ENCODE measurements at regions not wholly inside any gene's neighbourhood (a gene's known extent, or its start where the extent isn't known, plus 50 kb on each side); places are given as distances from the start of the nearest gene placed in this dataset.
"Not testable (repeated sequence)": the region's sequence is repeated elsewhere in the genome, so short reads cannot be mapped to it uniquely, and the experiment has no call there.

- not testable (repeated sequence) for DNase-seq (ENCODE audit: low spot score)
Measured at GRCh38 chr1:206256935-206257334, 53.6 kb downstream of the SRGAP2 start.

- DNase-seq (ENCODE audit: low spot score) = not testable (repeated sequence)
Measured at GRCh38 chr1:206261473-206261872, 58.1 kb downstream of the SRGAP2 start.

DNA sequence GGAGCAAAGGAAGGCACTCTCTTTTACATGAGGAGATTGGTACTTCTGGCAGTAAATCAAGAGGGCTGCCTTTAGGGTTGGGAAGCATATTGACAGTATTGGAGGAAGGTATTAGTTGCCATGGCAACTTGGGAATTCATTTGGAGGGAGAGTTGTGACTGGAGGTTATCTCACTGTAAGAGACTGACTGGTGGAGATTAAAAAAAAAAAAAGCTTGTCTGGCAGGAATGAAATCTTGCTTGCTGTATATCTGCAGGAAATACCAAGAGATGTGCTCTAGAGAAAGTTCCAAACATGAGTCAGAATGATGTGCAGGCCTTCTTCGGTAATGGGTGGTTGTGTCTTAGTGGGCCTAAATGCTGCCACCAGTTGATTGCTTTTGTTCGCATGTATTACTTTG, 59.1 kb downstream of the SRGAP2 start:
- DNase-seq (ENCODE audit: low spot score) = not testable (repeated sequence)

DNA sequence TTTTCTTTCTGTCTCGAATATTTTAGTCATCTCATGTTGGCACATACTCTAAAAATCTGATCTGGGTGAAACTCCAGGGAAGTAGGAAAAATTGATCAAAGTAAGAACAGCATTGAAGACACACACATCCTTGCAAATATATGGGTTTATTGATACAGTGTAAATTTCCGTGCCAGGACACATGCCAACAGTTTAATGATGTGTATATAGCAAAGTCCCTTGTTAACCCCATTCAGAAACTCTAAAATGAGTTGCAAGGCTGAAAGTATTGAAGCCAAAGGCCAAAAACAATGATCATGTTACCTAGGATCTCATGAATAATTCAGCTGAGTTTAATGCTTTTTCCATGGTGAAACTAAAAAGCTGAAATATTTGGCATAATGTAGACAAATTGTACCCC, 61.6 kb downstream of the SRGAP2 start:
- DNase-seq (ENCODE audit: low spot score) = not testable (repeated sequence)

DNA sequence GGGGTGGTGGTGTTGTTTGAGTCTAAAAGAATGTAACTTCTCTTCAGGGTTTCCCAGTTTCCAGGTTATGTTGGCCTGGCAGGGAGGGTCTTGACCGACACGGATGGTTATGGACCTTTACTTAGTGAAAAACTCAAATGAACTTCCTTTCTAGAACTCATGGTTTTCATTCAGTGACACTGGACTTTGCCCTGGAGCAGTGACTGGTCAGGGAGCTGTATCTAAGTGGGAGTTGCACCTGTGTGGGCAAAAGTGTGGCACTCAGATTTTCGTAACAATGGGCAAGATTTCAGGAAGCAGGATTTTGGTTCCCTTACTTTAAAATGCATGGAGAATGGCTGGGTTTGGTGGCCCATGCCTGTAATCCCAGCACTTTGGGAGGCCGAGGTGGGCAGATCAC, 67.8 kb downstream of the SRGAP2 start:
- not testable (repeated sequence) for DNase-seq (ENCODE audit: low spot score)

GRCh38 chr1:206273104-206273503, 69.8 kb downstream of the SRGAP2 start:
- not testable (repeated sequence) for DNase-seq (ENCODE audit: low spot score)

- DNase-seq (ENCODE audit: low spot score) = not testable (repeated sequence)
Measured at GRCh38 chr1:206276143-206276542, 72.8 kb downstream of the SRGAP2 start.

DNA sequence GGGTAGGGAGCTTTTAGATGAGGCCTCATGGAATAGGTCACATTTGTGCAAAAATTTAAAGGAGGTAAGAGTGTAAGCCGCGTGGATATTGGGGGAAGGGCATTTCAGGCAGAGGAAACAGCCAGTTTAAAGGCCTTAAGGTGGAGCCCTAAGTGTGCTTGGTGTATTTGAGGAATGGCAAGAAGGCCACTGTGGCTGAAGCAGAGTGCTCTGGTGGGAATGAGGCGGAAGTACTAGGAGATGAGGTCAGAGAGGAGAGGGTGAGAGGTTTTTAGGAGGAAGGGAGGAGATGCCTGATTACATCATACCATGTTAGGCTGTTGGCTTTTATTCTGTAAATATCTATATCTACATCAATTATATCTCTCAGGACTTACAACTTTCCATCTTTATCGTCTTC, 75.3 kb downstream of the SRGAP2 start:
- not testable (repeated sequence) for DNase-seq (ENCODE audit: low spot score)

GRCh38 chr1:206280683-206281082, 77.3 kb downstream of the SRGAP2 start:
- not testable (repeated sequence) for DNase-seq (ENCODE audit: low spot score)

DNA sequence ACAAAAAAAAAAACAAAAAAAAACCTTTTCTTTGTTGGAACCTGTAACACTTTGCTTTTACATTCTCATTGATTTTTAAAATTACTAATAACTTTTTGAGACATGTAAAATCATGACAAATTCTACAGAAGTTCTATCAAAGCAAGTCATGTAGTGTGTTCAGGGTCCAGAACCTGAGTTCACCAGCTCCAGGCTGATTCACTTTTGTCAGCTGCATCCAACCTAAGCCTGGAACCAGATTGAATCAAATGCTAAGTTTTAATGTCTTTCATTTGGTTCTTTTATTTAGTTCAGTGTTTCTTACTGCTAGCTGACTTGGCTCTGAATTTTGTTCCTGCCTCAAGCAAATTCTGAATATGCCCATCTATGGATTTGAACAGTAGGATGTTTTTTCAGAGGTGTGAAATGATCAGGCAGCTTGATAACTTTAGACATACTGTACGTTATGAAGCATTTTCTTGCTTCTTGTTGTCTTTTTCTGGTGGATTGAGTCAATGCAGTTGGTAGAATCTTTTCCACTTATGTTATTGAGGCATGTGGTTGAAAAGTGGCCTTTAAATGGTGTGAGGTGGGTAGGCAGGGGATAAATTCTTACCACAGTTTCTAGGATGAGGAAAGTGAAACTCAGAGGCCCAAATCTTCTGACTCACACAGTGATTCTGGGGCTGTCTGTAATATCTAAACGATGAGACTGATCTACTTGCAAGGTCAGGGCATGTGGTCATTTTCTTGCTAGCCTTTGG, 78.7 kb downstream of the SRGAP2 start:
- DNase-seq (ENCODE audit: low spot score) = not testable (repeated sequence)

- not testable (repeated sequence) for DNase-seq (ENCODE audit: low spot score)
Measured at GRCh38 chr1:206285024-206285960, 82.0 kb downstream of the SRGAP2 start.

DNA sequence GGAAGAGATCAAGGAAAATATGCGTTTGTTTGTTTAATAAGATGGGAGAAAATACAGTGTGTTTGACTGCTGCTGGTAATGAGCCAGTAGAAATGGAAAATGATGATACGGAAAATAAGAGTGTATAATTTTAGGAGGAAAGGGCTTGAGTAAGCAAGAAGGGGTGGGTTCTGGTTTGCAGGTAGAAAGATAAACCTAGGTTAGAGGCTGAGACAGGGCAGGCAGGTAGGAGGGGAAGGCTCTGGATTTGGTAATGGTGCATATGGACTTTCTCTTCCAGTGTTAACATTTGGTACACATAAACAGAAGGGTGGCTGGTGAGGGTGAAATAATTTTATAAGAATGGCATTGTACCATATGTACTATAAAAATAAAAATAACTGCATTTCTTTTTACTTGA, 84.4 kb downstream of the SRGAP2 start:
- DNase-seq (ENCODE audit: low spot score) = not testable (repeated sequence)

DNA sequence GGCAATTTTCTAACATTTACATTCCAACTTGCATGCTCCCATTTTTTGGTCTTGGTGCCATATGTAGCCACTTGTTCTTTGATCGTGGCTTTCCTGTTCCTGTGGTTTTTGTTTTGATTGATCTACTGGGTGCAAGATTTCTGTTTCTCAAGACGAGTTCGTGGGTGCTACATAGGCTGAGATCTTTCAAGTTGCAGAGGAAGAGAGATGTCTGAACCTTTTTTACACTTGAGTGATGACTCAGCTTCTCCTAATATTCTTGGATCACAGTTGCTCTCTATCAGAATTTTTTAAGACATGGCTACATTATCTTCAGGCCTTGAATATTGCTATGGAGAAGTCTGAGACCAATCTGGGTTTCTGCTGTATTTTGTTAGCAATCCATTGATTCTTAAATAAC, 85.1 kb downstream of the SRGAP2 start:
- not testable (repeated sequence) for DNase-seq (ENCODE audit: low spot score)

GRCh38 chr1:206297145-206298031, 94.0 kb downstream of the SRGAP2 start:
- DNase-seq (ENCODE audit: low spot score) = not testable (repeated sequence)

DNA sequence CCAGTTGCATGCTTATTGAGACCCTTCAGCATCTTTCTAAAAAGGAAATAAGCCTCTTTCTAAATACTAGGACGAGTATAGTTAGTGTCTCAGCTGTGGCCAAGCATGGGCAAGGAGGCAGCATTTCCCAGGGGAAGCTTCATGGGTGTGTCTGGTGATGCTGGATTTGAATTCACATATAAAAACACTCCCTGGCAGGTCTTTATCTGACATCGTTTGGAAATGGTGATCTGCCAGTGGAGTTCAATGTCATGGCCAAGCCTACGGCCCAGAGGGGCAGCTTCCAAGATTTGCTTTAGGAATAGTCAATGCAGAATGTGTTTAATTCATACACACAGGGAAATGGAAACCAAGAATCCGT, 94.7 kb downstream of the SRGAP2 start:
- DNase-seq (ENCODE audit: low spot score) = not testable (repeated sequence)

DNA sequence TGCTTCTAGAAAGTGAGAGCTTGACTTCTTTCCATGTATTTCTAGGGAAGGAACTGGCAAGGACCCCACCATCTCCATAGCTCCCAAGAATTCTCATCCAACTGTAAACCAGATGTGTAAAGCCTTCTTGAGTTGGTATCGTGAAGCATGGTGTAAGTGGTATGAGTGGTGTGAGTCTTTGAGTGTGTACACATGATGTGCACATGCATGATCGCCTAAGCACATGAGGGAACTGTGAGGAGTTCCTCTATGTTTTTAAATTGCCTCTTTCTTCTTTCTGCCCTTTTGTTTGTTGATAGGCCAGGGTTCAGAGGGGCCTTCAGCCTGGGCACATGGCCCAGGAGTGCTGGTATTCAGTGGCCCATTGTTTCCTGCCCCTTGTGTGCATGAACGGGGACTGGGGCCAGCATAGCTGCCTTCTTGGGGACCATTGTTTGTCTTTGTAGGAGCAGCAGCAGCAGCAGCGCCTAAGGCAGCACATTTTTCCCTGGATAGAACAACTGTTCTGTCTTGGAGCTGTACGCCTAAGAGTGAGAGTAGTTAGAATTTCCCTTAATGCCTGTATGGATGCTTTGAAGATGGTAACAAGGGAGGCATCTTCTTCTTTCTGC, 95.9 kb downstream of the SRGAP2 start:
- not testable (repeated sequence) for DNase-seq (ENCODE audit: low spot score)

DNA sequence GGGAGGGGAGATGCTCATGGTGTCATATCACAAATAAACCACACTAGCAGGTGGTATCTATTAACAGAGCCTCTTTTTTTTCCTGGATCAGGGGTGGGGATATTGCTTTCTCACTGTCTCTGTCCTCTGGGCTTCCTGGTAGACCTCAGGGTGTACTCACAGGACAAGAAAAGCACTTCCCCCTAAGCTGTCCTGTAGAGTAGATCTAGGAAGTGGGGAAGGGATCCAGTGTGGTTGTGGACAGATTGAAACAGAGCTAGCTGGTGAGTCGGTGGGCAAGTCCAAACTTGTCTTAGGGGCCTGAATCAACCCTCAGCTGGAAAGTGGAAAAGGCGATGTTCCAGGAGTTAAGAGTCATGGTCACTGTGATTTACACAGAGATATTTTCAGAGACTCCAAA, 96.6 kb downstream of the SRGAP2 start:
- not testable (repeated sequence) for DNase-seq (ENCODE audit: low spot score)

DNA sequence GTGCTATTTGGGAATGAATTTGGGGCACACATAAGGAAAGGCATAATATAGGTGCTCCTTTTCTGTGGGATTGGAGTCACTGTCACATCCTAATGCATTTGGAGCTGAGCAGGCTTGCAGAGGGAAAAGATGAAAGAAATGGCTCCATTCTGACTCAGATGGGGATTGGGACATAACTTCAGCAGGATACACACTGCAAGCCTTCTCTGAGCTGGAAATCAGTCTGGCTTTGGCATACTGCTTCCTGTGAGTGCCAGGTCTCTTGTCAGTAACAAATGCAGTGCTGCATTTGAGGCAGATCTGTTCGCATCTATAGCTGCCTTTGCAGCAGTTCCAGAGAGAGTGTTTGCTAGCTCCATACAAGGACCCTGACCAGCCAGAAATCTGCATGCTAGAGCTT, 98.7 kb downstream of the SRGAP2 start:
- DNase-seq (ENCODE audit: low spot score) = not testable (repeated sequence)

- not testable (repeated sequence) for DNase-seq (ENCODE audit: low spot score)
Measured at GRCh38 chr1:206307442-206307841, 104.1 kb downstream of the SRGAP2 start.

DNA sequence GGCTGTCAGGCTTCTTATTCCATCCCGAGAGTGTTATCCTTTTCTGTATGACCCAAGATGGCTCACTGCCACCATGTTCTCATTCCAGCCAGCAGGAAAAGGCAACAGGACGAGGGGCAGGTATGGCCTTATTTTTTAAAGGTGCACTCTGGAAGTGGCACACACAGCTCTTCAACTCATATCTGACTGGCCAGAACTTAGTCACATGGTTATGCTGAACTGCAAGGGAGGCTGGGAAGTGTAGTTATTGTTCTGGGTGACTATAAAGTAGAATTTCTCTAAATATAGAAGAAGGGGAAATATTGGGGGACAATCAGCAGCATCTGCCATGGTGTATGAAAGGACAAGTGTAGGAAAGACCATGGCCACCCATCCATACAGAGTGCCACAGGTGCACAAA, 107.6 kb downstream of the SRGAP2 start:
- DNase-seq (ENCODE audit: low spot score) = not testable (repeated sequence)

GRCh38 chr1:206311611-206312273, 108.4 kb downstream of the SRGAP2 start:
- DNase-seq (ENCODE audit: low spot score) = not testable (repeated sequence)

All from CD4-positive, alpha-beta T cell treated with Interleukin-2 at 100 ng/mL for 4 hours (primary cell).